GM18502 (cell line): ENCODE measurements at regions not wholly inside any gene's neighbourhood (a gene's known extent, or its start where the extent isn't known, plus 50 kb on each side); places are given as distances from the start of the nearest gene placed in this dataset.

Experiments
- ATAC-seq: cut with Tn5 transposase; IDR thresholded peaks from one replicate; pipeline ENCODE4 v1.9.1; 2021; ENCODE audit warnings: mild to moderate bottlenecking; ENCODE audit not compliant: unreplicated experiment, poor library complexity

- ATAC-seq: no peak
These were observed 442.9 kb upstream of the NEGR1 start for GRCh38 chr1:72724951-72725861.

- ATAC-seq: no peak
These were observed 423.6 kb upstream of the NEGR1 start for GRCh38 chr1:72705921-72706320.

- ATAC-seq: no peak
These were observed 422.6 kb upstream of the NEGR1 start for GRCh38 chr1:72704841-72705477.

- no peak for ATAC-seq
These were observed 415.1 kb upstream of the NEGR1 start for GRCh38 chr1:72697410-72697809.

- no peak for ATAC-seq
These were observed 411.6 kb upstream of the NEGR1 start for GRCh38 chr1:72693899-72694298.

GRCh38 chr1:72693376-72693775 is 411.0 kb upstream of the NEGR1 start:
- no peak for ATAC-seq

GRCh38 chr1:72690871-72691270 is 408.5 kb upstream of the NEGR1 start:
- ATAC-seq: no peak

GRCh38 chr1:72678683-72679082 is 396.3 kb upstream of the NEGR1 start:
- ATAC-seq: no peak

GRCh38 chr1:72670902-72671301 is 388.6 kb upstream of the NEGR1 start:
- ATAC-seq: no peak

GRCh38 chr1:72662918-72663317 is 380.6 kb upstream of the NEGR1 start:
- no peak for ATAC-seq

- no peak for ATAC-seq
These were observed 368.6 kb upstream of the NEGR1 start for GRCh38 chr1:72650843-72651435.

- no peak for ATAC-seq
These were observed 367.7 kb upstream of the NEGR1 start for GRCh38 chr1:72649991-72650390.

- ATAC-seq: no peak
These were observed 367.0 kb upstream of the NEGR1 start for GRCh38 chr1:72649211-72649888.

- no peak for ATAC-seq
These were observed 366.1 kb upstream of the NEGR1 start for GRCh38 chr1:72648465-72648864.

GRCh38 chr1:72643142-72643541 is 360.8 kb upstream of the NEGR1 start:
- no peak for ATAC-seq

GRCh38 chr1:72637593-72637992 is 355.3 kb upstream of the NEGR1 start:
- no peak for ATAC-seq

GRCh38 chr1:72636631-72637030 is 354.3 kb upstream of the NEGR1 start:
- ATAC-seq: no peak

- no peak for ATAC-seq
These were observed 353.4 kb upstream of the NEGR1 start for GRCh38 chr1:72635719-72636118.

GRCh38 chr1:72634946-72635345 is 352.6 kb upstream of the NEGR1 start:
- no peak for ATAC-seq

GRCh38 chr1:72631449-72631848 is 349.1 kb upstream of the NEGR1 start:
- ATAC-seq: no peak

GRCh38 chr1:72623299-72623708 is 341.0 kb upstream of the NEGR1 start:
- peak; percentile 71 for ATAC-seq
